Loucy (cell line): ENCODE measurements at regions not wholly inside any gene's neighbourhood (a gene's known extent, or its start where the extent isn't known, plus 50 kb on each side); places are given as distances from the start of the nearest gene placed in this dataset.

Experiments
- H2AFZ ChIP-seq: fragments of 200-600 bp; sonication (generic); 2 replicates; pipeline ENCODE4 v1.6.0; 2016; ENCODE audit warnings: antibody characterized with exemption, mild to moderate bottlenecking, low read length, moderate library complexity
- H3F3A ChIP-seq: fragments of 200-600 bp; 2 replicates; pipeline ENCODE4 v1.6.0; 2016; ENCODE audit warnings: antibody characterized with exemption, low read depth, mild to moderate bottlenecking
- H3K27me3 ChIP-seq: fragments of 200-600 bp; sonication (generic); 2 replicates; pipeline ENCODE4 v1.6.1; 2014; ENCODE audit warnings: low read length, mild to moderate bottlenecking; ENCODE audit not compliant: insufficient read depth, poor library complexity, severe bottlenecking
- H3K36me3 ChIP-seq: fragments of 200-600 bp; sonication (generic); 2 replicates; pipeline ENCODE4 v1.6.1; 2016; ENCODE audit warnings: low read length; ENCODE audit not compliant: insufficient read depth
- H3K4me1 ChIP-seq: fragments of 200-600 bp; sonication (generic); 2 replicates; pipeline ENCODE4 v1.5.1; 2014; ENCODE audit warnings: low read length, mild to moderate bottlenecking; ENCODE audit not compliant: insufficient read depth, poor library complexity, severe bottlenecking
- H3K4me2 ChIP-seq: fragments of 200-600 bp; sonication (generic); 2 replicates; pipeline ENCODE4 v1.6.0; 2014; ENCODE audit warnings: antibody characterized with exemption, low read length, low read depth, mild to moderate bottlenecking; ENCODE audit not compliant: poor library complexity, severe bottlenecking
- H3K4me3 ChIP-seq: fragments of 200-600 bp; sonication (generic); 2 replicates; pipeline ENCODE4 v1.5.1; 2014; ENCODE audit warnings: low read length, mild to moderate bottlenecking, mixed read lengths; ENCODE audit not compliant: poor library complexity, severe bottlenecking
- H3K79me2 ChIP-seq: fragments of 200-600 bp; sonication (generic); 2 replicates; pipeline ENCODE4 v1.6.1; 2014; ENCODE audit warnings: low read length; ENCODE audit not compliant: insufficient read depth
- H3K9ac ChIP-seq: fragments of 200-600 bp; sonication (generic); 2 replicates; pipeline ENCODE4 v1.6.0; 2014; ENCODE audit warnings: mild to moderate bottlenecking, low read depth, low read length, moderate library complexity; ENCODE audit not compliant: poor library complexity, severe bottlenecking
- H3K9me2 ChIP-seq: fragments of 200-600 bp; sonication (generic); replicated peaks from 2 replicates; pipeline ENCODE4 v1.6.1; 2016; ENCODE audit warnings: low read depth, low read length, mixed read lengths
- H3K9me3 ChIP-seq: fragments of 200-600 bp; sonication (generic); 2 replicates; pipeline ENCODE4 v1.6.1; 2014; ENCODE audit warnings: mild to moderate bottlenecking, antibody characterized with exemption, low read length, low read depth; ENCODE audit not compliant: insufficient read depth
- H4K20me1 ChIP-seq: fragments of 200-600 bp; sonication (generic); 2 replicates; pipeline ENCODE4 v1.6.0; 2014; ENCODE audit warnings: antibody characterized with exemption, low read length, mild to moderate bottlenecking; ENCODE audit not compliant: insufficient read depth, poor library complexity, severe bottlenecking
- CTCF ChIP-seq: fragments of 200-600 bp; sonication (generic); conservative IDR thresholded peaks from 2 replicates; pipeline ENCODE4 v1.5.1; 2014; ENCODE audit warnings: mild to moderate bottlenecking, antibody characterized with exemption, low read length
- EZH2phosphoT487 ChIP-seq: fragments of 200-600 bp; IDR thresholded peaks from 2 replicates; pipeline ENCODE4 v1.6.1; 2018; ENCODE audit warnings: antibody characterized with exemption, mild to moderate bottlenecking, moderate library complexity, borderline replicate concordance

GRCh38 chr6:14950970-14951276 lies 294.9 kb upstream of the JARID2 start:
- no peaks in the 10 kb centered on the region for H3K4me1 ChIP-seq
- no peaks in the 10 kb centered on the region for H3F3A ChIP-seq
- no peaks in the 10 kb centered on the region for H4K20me1 ChIP-seq
- H2AFZ ChIP-seq = no peak overlapping the region
- no peak overlapping the region for H3K4me2 ChIP-seq
- no peaks in the 10 kb centered on the region for H3K36me3 ChIP-seq
- no peak overlapping the region for H3K9ac ChIP-seq
- no peaks in the 10 kb centered on the region for H3K9me2 ChIP-seq
- H3K27me3 ChIP-seq = no peaks in the 10 kb centered on the region
- no peak overlapping the region for H3K4me3 ChIP-seq
- TF ChIP-seq EZH2phosphoT487 = no peak
- TF ChIP-seq CTCF = no peak
- no peaks in the 10 kb centered on the region for H3K79me2 ChIP-seq
- H3K9me3 ChIP-seq = peaks cover 6% of the 10 kb centered on the region; the same call in 1 of the 2 replicates

- peaks cover 6% of the 10 kb centered on the region; the same call in 1 of the 2 replicates for H3K9me3 ChIP-seq
- no peaks in the 10 kb centered on the region for H3K79me2 ChIP-seq
- no peaks in the 10 kb centered on the region for H3K9me2 ChIP-seq
- no peaks in the 10 kb centered on the region for H3K4me1 ChIP-seq
- TF ChIP-seq EZH2phosphoT487 (no peak), CTCF (no peak)
- H3K27me3 ChIP-seq = no peaks in the 10 kb centered on the region
- no peak overlapping the region for H3K4me3 ChIP-seq
- no peak overlapping the region for H3K9ac ChIP-seq
- H4K20me1 ChIP-seq = no peaks in the 10 kb centered on the region
- no peaks in the 10 kb centered on the region for H3K36me3 ChIP-seq
- H3K4me2 ChIP-seq = no peak overlapping the region
- H3F3A ChIP-seq = no peaks in the 10 kb centered on the region
- no peak overlapping the region for H2AFZ ChIP-seq
Measured at GRCh38 chr6:14951704-14952103, 294.2 kb upstream of the JARID2 start.

- no peaks in the 10 kb centered on the region for H3K79me2 ChIP-seq
- H3K9ac ChIP-seq = no peak overlapping the region
- no peaks in the 10 kb centered on the region for H3K9me2 ChIP-seq
- H3K4me2 ChIP-seq = no peak overlapping the region
- H3K36me3 ChIP-seq = no peaks in the 10 kb centered on the region
- H4K20me1 ChIP-seq = no peaks in the 10 kb centered on the region
- H3K9me3 ChIP-seq = peaks cover 6% of the 10 kb centered on the region; the same call in 1 of the 2 replicates
- TF ChIP-seq CTCF = no peak
- TF ChIP-seq EZH2phosphoT487 = no peak
- no peaks in the 10 kb centered on the region for H3K4me1 ChIP-seq
- no peaks in the 10 kb centered on the region for H3F3A ChIP-seq
- H2AFZ ChIP-seq = no peak overlapping the region
- H3K27me3 ChIP-seq = no peaks in the 10 kb centered on the region
- no peak overlapping the region for H3K4me3 ChIP-seq
Measured at GRCh38 chr6:14953836-14954235, 292.0 kb upstream of the JARID2 start.
